ENCODE measurements at regions not wholly inside any gene's neighbourhood (a gene's known extent, or its start where the extent isn't known, plus 50 kb on each side); places are given as distances from the start of the nearest gene placed in this dataset.
"Not testable (repeated sequence)": the region's sequence is repeated elsewhere in the genome, so short reads cannot be mapped to it uniquely, and the experiment has no call there.

GRCh38 chr1:89436856-89437255 lies 73.0 kb downstream of the GBP6 start:
- no peak for FAIRE-seq

GRCh38 chr1:89438301-89438700 lies 74.4 kb downstream of the GBP6 start:
- FAIRE-seq = not testable (repeated sequence)

DNA sequence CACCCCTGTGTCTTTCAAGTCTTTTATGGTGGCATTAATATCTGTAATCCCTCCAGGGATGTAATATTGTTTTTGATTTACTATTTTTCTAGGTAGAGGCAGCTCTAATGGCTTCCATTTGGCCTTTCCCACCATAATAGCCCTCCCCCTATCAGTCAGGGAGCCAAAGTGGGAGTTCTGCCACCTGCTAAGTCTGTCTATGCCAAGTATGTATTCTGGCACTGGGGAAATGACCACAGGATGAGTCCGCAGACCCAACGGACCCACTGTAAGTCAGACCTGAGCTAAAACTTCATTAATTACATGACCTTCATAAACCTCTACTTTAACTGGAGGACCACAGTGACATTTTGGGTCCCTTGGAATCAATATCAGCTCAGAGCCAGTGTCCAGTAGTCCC lies 77.1 kb downstream of the GBP6 start:
- no peak for FAIRE-seq

- FAIRE-seq = no peak
Measured at GRCh38 chr1:89444791-89445190, 79.8 kb upstream of the LRRC8B start.

- FAIRE-seq = no peak
Measured at GRCh38 chr1:89451011-89451410, 73.6 kb upstream of the LRRC8B start.

DNA sequence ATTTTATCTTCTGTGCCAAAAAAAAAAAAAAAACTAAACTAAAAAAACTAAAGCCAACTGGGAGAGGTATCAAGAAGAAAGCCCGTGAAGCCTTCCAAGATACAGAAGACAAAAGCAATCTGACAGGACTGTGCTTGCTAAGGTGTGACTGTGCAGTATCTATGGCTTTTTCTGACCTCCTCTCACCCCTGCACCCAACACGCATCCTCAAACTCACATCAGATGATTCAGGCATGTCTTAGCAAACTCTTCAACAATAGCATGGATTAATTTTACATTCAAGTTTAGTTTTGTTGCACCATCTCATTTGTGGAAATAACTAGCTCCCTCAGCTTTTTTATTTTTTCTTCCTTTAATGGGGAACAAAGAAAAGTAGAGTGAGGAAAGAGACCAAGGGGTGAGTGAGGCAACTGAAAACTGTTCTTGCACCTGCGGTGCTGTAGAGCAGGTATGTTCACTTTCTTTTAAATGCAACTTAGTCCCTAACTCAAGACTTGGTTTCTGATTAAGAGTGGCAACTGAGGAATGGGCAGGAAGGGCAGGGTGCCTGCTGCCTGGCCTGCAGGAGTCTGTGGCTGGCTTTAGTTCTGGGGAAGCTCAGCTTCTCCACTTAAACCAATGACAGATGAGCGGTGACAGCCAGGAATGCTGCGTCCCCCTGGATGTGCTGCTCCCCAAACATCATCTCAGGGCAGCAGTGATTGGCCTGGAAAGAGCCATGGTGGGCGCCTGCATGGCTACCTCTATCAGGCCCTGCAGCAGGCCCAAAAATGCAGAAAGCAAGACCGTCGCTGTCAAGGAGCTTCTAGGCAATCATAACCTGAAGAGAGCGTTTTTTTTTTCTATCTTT lies 71.3 kb upstream of the LRRC8B start:
- no peak for FAIRE-seq

DNA sequence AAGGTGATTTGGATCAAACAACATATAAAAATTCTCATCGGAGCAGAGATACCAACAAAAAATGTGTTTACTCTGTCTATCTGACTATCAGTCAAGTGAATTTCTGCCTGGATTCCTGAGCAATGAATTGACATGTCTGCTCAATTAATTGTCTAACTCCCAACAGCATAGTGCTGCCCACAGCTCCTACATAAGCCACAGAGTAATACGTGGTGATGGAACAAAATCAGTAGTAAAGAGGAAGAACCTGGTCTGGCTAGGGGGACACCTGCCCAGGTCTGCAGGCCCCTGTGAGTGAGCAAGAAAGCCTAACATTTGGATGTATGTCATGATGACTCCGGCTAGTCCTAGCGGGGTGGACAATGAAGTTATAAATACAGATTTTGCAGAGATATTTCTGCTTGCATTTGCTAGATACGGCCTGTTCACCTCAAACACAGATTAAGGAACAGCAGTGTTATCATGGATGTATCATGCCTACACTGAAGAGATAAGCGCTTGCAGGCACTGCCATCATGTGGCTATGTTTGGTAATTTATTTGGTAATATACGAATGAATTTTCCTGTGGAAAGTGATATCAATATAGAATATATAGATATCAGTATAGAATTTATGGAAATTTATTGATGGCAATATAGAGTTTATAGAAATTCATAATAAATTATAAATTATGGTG lies 69.6 kb upstream of the LRRC8B start:
- peak; percentile 98 for FAIRE-seq

- no peak for FAIRE-seq
Measured at GRCh38 chr1:89457046-89457445, 67.6 kb upstream of the LRRC8B start.

- no peak for FAIRE-seq
Measured at GRCh38 chr1:89459081-89459480, 65.5 kb upstream of the LRRC8B start.

- FAIRE-seq = no peak
Measured at GRCh38 chr1:89460325-89460724, 64.3 kb upstream of the LRRC8B start.

GRCh38 chr1:89462250-89462649 lies 62.4 kb upstream of the LRRC8B start:
- no peak for FAIRE-seq

DNA sequence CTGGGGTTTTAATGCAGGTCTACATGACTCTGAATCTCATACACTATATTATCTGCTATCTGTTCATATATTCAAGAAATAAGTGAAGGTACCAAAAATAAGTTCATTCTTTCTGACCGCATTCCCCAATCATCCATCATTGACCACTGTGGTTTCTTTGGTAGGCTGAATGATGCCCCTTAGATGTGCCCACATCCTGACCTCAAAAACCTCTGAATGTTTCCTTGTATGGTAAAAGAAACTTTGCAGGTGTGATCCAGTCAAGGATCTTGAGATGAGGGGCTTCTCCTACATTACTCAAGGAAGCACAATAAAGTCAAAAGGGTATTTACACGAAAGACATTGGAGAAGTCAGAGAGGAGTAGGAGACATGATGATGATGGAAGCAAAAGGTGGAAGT lies 60.6 kb upstream of the LRRC8B start:
- no peak for FAIRE-seq

DNA sequence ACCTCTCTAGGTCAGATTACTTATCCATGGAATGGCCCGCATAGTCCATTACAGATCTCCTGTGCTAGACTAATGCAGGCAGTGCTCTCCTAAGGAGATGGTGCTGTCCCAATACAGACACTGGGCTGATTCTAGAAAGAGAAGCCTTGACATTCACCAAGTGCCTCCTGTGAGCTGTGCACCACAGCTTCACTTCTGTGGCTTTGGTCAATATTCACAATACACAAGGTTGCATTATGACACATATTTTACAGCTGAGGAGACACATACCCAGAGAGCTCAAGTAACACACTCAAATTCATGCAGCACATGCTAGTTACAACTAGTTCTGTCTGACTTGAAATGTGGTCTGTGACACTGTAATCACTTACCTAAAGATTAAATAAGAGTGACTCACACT lies 59.4 kb upstream of the LRRC8B start:
- no peak for FAIRE-seq

GRCh38 chr1:89466307-89466930 lies 58.2 kb upstream of the LRRC8B start:
- no peak for FAIRE-seq

GRCh38 chr1:89472253-89472652 lies 52.4 kb upstream of the LRRC8B start:
- no peak for FAIRE-seq

DNA sequence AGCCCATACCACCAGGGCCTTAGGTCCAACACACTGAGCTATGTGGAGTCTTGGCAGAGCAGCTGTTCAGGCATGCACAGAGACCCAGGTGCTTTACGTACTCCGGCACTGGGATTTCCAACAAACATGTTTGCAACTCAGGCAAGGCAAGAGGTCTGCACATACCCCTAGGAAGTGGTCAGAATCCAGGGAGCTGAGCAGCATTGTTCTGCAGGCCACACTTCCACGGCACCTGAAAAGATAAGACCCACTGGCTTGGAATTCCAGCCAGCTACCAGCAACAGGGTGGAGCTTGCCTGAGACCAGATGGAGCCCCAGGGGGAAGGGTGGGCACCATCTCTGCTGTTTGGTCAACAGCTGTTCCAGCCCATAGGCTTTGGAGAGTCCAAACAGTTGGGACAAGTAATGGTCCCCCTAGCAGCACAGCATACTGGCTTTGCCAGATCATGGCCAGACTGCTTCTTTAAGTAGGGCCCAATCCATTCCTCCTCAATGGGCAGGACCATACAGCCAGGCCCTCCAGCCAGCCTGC lies 51.7 kb upstream of the LRRC8B start:
- no peak for FAIRE-seq
